Embryonic facial prominence (tissue), 1 donor: ENCODE measurements at regions not wholly inside any gene's neighbourhood (a gene's known extent, or its start where the extent isn't known, plus 50 kb on each side); places are given as distances from the start of the nearest gene placed in this dataset.
"Not testable (repeated sequence)": the region's sequence is repeated elsewhere in the genome, so short reads cannot be mapped to it uniquely, and the experiment has no call there.

Source experiments
- DNase-seq: peaks from one replicate; pipeline ENCODE4 v3.0.0-alpha.2; 2016; ENCODE audit errors: extremely low spot score

DNA sequence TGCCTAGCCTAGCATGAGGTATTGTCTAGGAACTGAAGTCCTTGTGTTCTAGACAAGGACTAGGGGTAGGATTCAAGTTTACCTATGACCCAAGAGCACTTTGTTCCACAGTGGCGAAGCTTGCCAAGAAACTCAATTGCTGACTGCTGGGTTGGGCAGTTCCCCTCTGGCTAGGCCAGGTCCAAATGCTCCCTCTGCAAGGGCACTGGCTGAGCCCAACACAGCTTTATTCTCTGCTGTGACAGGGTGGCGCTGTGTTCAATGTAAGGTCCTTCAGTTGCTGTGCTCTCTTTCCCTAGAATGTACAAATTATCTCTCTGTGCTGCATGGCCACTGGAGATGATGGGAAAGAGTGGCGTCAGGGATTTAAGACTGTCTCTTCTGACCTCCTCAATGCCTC, 950.8 kb downstream of the HACE1 start:
- DNase-seq, result no peak

DNA sequence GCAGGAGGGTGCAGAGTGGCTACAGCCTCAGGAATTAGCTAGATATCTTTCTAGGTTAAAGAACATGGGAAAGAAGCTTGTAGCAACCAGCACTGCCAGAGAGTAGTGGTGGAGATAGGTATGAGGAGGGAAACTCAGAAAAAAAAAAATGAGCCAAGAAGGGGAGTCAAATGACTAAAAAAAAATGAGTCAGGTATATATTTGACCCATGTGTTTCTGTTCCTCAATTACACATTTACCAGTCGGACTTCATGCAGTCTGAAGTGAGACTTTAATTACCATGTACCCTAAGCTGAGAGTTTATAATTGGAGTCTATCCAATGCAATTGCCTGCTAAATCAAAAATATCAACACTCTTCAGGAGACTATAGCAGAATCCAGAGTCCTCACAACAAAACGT, 964.6 kb downstream of the HACE1 start:
- no peak for DNase-seq

DNA sequence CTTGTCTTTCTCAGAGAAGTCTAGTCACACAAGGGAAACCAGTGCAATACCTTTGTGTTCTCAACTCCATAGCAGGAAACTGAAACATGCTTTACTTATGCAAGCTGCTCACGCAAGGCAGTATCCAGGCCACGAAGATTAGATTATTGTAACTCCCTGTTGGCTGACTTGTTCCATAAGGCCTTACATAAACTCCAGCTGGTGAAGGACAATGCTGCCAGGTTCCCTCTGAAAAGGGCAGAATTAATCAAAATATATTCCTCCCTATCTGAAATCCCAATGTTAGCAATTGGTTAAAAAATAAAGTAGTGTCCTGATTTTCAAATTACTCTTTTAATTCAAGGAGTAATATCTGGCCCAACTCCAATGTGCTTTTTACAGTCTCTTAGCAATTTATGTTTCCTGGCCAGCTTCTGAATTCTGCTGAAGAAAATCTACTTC, 966.6 kb downstream of the HACE1 start:
- no peak for DNase-seq

DNA sequence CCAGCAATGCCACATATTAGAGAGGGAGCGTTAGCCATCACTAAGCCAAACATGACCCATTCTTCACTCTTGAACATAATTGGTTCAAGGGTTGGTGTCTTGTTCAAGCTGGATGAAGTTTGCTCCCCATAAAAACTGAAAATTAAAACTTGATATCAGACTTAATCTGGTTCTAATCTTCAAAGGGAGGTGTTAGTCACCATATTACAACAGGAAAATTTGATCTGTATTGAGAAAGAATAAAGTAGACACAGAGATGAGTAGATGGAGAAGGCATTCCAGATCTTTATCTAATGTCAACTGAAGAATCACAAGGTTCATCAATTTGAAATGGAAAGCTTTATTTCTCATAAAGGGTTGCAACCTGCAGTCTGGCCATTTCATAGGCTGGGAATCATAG, 972.8 kb downstream of the HACE1 start:
- DNase-seq, result no peak

DNA sequence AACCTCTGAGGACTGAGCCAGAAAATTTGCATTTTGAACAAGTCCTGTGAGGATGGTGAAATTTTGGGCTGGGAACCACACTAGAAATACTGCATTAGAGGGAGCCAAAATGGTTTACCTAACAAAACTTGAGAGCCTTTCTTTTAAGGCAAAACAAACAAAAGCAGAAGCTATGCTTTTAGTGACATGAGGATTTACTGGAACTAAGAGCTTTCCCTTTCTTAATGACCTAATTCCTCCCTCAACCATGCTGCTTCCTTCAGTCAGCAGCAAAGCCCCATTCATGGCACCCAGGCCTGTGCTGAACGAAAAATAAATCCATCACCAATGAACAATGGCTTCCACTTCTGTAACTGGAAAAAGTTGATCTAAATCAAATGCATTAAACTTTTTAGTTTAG, 974.3 kb downstream of the HACE1 start:
- no peak for DNase-seq

DNA sequence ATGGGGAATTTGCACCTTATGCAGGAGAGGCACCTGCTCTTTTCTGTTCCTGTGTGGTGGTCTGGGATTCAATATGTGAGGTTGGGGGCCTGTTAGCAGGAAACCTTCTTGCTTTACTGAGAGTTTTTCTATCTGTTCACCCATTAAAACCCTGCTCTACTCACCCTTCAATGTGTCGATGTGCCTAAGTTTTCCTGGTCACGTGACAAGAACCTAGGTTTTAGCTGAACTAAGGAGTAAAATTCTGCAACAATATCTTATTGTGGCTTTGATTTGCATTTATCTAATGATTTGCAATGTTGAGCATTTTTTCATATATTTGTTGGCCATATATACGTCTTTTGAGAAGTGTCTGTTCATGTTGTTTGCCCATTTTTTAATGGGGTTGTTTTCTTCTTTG, 979.9 kb downstream of the HACE1 start:
- no peak for DNase-seq

DNA sequence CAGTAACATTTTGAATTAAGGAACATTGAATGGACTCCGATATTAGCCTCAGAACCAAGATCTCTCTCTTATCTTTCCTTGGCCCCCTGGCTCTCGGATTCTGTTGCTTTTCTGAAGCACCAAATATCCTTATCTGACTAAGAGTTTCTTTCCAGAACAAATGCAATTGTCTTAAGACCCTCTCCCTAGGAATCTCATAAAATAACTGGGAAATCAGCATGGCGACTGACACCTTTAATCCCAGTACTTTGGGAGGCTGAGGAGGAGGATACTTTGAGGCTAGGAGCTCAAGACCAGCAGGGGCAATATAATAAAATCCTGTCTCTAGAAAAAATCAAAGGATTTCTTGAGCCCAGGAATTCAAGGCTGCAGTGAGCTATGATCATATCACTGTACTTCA, 984.5 kb downstream of the HACE1 start:
- DNase-seq, result no peak

DNA sequence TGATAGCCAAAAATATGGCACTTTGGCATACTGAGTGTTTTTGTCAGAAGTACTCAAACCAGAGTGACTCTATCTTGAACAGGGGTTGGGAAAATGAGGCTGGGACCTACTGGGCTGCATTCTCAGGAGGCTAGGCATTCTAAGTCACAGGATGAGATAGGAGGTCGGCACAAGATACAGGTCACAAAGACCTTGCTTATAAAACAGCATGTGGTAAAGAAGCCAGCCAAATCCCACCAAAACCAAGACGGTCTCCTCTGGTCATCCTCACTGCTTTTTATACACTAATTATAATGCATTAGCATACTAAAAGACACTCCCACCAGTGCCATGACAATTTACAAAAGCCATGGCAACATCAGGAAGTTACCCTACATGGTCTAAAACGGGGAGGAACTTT, 985.1 kb downstream of the HACE1 start:
- DNase-seq, result no peak

DNA sequence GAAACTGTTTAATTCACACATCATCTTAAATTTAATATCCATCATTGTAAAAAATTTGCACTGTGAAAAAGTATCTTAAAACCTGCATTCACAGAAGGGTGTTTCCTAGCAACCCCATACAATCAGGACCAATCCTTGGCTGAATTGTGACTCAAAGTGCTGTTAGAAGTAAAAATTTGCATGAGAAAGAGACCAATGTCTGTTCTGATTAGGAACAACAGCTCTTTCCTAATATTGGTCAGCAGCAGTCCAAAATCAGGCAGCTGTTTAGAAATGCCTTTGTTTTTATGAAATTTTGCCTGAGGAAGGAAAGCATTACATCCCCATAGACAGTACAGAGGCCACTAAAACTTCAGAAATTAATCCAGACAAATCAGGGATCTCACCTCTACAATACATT, 987.0 kb downstream of the HACE1 start:
- DNase-seq, result no peak

DNA sequence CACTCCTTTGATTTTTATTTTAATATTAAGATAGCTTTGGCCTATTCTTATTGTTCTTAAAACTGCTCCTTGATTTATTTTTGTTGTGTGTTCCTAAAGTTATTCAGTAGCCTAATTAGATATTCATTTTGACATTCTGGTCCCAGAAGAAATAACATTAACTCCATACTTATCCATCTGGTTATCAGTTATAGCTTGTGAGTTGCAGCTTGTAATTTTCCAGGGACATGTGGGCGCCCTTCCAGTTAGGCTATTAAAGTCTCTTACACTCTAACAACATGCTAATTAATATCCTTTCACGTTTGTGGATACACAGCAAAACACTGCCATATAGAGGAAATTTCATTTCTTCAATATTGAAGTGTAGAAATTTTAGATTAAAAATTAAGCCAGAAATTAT, 987.5 kb downstream of the HACE1 start:
- no peak for DNase-seq

DNA sequence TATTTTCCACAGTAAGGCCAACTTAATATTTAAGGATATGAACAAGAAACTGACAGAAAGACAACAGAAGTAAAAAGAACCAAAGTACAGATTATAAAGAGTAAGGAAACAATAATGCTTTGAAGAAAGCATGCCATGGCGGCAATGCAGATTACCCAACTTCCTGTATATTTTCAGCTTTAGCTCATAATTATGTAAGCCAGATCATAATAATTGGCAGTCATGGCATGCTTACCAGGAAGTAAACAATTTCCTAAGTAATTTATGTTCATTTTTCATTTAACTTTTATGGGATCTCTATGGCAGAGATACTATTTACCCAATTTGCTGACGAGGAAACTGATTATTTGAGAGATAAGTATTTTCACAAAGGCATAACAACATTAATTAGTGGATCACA, 988.7 kb downstream of the HACE1 start:
- DNase-seq, result no peak

DNA sequence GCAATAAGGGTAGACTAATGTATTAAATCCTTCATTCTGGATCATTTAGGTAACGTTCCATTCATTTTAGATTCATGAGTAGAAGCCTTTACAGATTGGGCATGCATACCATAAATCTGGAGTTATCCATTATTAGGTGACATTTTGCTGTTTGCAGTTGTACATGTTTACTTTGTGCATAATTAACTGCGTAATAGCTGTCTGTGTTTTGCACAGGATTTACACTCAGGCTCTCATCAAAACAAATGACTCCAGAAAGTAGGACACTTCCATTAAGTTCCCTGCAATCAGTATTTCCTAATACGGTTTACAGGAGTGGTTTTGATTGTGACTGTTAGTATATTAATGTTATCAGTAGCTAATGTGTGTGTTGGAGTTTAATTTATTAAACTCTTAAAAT, 997.4 kb downstream of the HACE1 start:
- DNase-seq, result no peak

DNA sequence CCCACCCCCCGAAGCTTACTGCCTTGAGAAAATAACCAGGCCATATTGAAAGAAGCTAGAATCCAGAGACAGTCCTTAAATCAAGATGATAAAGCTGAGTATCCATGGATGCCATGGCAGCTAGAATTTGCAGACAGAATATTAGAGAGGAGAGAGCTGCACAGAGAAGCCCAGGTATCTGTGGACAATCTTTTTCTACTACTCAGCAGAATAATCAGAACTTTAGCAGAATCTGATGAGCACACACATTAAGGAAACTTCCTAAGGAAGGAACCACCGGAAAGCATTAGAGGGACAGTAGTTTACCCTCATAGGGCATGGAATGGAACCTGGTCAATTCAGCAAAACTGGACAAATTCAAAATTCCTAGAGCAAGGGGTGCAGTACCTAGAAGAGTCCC, 1001.7 kb downstream of the HACE1 start:
- no peak for DNase-seq

DNA sequence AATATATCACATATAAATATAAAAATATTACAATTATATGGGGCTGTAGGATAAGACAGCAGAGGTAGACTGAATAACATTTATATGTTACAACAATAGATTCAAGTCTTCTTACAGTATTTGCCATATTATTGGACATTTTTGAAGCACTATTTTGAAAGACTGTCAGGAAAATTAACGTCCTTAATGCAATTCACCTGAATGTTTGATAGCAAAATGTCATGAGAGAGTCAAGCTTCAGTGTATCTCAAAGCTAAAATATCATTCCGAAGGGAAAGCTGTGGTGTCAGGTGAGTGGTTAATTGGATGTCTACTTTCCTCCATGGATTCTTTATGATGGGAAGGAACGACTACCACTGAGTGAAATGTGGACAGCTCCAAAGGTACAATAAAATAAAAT, 1004.0 kb downstream of the HACE1 start:
- DNase-seq, result no peak

DNA sequence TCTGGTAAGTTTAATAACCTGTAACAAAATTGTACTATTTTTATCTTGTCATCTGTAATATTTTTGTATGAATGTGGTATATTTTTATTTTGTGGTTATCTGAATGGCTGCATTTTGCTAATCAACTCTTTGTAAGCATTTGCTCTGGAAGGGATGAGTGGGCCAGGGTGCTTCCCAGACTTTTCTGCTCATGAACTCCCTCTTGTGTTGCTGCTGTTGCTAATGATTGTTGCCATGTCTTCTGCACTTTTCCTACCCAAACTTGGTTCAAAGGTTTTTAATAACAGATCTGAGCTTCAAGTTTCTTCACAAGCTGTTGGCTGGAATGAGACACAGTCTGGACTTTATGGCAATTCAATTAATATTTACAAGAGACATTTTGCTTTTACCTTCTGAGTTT, 1005.7 kb downstream of the HACE1 start:
- DNase-seq, result no peak

DNA sequence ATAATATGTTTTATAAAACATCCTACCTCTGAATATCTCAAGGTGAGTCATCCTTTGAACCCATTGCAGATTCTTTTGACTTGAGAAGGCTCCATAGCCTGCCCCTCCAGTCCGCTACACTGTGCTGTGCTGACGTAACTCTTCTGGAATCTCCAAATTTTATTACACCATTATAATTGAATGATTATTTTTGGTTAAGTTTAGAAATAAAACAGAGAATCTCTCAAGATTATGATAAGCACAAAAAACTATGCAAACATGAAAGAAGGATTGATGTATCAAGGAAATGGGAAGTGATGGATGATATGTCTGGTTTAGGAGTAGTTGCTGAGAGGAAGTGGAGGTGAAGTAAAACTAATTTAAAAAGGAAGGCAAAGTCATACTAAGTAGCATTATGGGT, 1021.3 kb downstream of the HACE1 start:
- no peak for DNase-seq

DNA sequence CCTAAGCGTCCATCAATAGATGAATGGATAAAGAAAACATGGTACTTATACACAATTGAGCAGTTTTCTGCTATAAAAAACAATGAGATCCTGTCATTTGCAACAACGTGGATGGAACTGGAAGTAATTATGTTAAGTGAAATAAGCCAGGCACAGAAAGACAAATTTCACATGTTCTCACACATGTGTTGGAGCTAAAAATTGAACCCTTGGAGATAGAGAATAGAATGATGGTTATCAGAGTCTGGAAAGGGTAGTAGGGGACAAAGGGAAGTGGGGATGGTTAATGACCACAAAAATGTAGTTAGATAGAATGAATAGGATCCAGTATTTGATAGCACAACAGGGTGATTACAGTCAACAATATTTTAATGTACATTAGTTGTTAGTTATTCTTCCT, 1033.5 kb downstream of the HACE1 start:
- DNase-seq, result no peak

DNA sequence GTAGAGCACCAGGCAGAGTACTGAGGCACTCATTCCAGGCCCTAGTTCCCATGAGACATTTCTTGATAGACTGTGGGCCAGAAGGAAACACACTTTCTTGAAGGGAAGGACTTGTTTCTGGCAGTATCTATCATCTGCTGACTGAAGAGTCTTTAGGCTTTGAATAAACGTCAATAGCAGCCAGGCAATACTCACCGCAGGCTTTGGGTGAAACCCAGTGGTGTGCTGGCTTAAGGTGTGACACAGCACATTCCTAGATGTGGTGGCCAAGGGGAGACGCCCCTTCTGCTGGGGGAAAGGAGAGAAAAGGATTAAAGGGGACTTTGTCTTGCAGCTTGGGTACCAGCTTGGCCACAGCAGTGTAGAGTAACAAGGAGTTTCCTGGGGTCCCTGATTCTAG, 1039.6 kb downstream of the HACE1 start:
- no peak for DNase-seq

DNA sequence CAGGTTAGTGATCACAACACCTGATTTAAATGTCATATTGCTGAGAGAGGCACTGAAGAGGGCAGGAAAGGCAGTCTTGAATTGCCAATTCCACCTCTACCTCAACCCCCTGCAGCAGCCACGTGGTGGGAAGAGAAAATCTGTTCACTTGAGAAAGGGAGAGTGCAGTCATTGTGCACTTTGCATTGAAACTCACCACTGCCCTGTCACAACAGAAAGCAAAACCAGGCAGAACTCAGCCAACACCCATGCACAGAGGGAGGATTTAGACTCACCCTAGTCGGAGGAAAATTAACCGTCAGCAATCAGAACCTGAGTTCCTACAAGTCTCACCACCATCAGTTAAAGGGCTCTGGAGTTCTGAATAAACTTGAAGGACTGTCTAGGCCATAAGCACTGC, 1040.2 kb downstream of the HACE1 start:
- no peak for DNase-seq

DNA sequence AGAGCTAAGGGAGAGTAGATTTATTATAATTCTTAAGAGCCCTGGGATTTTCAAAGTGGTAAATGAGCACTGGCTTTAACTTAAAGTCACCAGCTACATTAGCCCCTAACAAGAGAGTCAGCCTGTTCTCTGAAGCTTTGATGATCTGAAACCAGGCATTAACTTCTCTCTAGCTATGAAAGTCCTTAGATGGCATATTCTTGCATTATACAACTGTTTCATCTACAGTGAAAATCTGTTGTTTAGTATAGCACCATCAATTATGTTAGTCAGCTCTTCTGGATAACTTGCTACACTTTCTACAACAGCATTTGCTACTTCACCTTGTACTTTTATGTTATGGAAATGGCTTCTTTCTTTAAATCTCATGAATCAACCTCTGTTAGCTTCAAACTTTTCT, 1046.7 kb downstream of the HACE1 start:
- DNase-seq, result no peak

DNA sequence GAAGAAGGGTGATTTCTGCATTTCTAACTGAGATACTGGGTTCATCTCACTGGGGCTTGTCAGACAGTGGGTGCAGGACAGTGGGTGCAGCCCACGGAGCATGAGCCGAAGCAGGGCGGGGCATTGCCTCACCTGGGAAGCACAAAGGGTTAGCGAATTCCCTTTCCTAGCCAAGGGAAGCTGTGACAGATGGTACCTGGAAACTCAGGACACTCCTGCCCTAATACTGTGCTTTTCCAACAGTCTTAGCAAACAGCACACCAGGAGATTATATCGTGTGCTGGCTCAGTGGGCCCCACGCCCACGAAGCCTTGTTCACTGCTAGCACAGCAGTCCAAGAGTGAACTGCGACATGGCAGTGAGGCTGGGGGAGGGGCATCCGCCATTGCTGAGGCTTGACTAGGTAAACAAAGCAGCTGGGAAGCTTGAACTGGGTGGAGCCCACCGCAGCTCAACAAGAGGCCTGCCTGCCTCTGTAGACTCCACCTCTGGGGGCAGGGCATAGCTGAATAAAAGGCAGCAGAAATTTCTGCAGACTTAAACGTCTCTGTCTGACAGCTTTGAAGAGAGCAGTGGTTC, 1057.7 kb downstream of the HACE1 start:
- DNase-seq, result not testable (repeated sequence)

DNA sequence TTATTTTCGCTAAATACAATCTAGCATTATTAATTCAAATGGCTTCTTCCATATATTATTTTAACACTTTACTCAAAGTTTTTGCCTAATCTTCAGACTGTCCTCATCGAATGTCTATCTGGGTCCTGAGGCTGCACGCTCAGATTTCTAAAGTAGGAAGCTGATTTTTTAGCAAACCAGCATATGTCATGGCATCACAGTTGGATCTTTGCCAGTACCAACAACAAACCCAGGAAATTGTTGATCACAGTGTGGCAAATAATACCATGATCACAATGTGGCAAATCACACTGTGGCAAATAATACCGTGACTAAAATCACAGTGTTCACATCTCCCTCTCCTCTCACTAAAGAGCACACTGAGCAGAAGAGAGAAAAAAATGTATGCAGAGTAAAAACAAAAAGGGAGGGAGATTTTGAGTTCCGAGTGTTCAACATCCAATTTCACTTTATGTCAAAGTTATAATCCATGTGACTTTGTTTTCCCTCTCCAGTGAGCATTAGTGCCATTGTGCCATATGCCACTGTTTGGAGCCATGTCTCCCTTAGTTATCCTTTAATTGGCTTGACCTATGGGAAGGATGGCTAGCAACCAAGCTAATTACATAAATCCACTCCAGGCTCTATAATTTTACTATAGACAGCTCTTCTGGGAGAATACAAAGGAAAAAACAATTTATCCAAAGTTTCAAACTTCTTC, 1059.6 kb downstream of the HACE1 start:
- DNase-seq, result no peak

DNA sequence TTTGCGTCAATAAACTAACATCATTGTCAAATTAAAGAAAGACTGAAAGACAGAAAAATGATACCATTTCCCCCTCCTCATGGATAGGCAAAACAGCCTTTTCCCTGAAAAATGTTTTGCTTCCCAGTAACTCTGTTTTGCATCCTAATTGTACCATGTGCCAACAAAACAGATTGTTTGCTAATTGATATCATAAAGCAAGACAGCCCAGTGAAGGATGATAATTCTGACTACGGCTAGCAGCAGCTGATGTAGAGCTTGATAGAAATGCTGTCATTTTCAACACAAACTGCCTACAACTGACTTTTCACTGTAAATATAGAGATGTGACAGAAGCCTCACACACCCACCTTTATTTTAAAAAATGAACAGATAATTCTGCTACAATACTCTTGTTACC, 1061.6 kb downstream of the HACE1 start:
- DNase-seq, result no peak

DNA sequence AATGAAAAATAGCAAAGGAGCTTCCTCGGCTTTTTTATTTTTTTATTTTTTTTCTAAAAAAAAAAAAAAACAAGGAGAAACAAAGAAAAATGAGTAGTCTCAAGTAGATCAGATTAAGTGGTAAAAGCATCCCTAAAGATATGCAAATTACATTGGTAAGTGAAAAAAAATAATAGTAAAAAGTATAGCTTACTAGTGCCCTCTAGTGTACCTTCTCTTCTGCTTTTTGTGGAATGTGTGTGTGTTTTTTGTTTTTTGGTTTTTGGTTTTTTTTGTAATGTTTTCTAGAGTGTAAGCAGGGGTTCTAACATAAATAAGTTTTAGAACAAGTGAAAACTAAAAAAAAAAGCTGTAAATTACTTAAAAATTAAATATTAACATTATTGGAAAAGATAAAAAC, 1062.0 kb downstream of the HACE1 start:
- no peak for DNase-seq
